ENCODE measurements at regions not wholly inside any gene's neighbourhood (a gene's known extent, or its start where the extent isn't known, plus 50 kb on each side); places are given as distances from the start of the nearest gene placed in this dataset.

GRCh38 chr12:30108666-30109065, 324.9 kb upstream of the TMTC1 start:
- H3K36me3 ChIP-seq: no peaks in the 10 kb centered on the region
- DNase-seq (no peak), ATAC-seq (no peak)
- H3K4me3 ChIP-seq: no peak overlapping the region
- H3K27ac ChIP-seq: no peak overlapping the region
- H3K9me3 ChIP-seq: no peaks in the 10 kb centered on the region
- no peaks in the 10 kb centered on the region for H3K27me3 ChIP-seq (ENCODE audit: low read depth)
- TF ChIP-seq, protein P1, sequence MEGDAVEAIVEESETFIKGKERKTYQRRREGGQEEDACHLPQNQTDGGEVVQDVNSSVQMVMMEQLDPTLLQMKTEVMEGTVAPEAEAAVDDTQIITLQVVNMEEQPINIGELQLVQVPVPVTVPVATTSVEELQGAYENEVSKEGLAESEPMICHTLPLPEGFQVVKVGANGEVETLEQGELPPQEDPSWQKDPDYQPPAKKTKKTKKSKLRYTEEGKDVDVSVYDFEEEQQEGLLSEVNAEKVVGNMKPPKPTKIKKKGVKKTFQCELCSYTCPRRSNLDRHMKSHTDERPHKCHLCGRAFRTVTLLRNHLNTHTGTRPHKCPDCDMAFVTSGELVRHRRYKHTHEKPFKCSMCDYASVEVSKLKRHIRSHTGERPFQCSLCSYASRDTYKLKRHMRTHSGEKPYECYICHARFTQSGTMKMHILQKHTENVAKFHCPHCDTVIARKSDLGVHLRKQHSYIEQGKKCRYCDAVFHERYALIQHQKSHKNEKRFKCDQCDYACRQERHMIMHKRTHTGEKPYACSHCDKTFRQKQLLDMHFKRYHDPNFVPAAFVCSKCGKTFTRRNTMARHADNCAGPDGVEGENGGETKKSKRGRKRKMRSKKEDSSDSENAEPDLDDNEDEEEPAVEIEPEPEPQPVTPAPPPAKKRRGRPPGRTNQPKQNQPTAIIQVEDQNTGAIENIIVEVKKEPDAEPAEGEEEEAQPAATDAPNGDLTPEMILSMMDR (IDR thresholded peaks at IDR 0.05): no peak
- intact Hi-C loops (cut with DNase I): no loop called here
- H3K4me1 ChIP-seq: no peaks in the 10 kb centered on the region

GRCh38 chr12:30106204-30106965, 322.6 kb upstream of the TMTC1 start:
- no peaks in the 10 kb centered on the region for H3K9me3 ChIP-seq
- no peaks in the 10 kb centered on the region for H3K36me3 ChIP-seq
- intact Hi-C loops (cut with DNase I): no loop called here
- TF ChIP-seq, protein P1 (IDR thresholded peaks at IDR 0.05): no peak
- no peak overlapping the region for H3K27ac ChIP-seq
- ATAC-seq: no peak
- H3K4me3 ChIP-seq: no peak overlapping the region
- DNase-seq: no peak
- H3K27me3 ChIP-seq (ENCODE audit: low read depth): no peaks in the 10 kb centered on the region
- H3K4me1 ChIP-seq: no peaks in the 10 kb centered on the region

- DNase-seq (no peak), ATAC-seq (no peak)
- Histone ChIP-seq H3K27me3 (ENCODE audit: low read depth) (no peaks in the 10 kb centered on the region), H3K4me3 (no peak overlapping the region), H3K9me3 (no peaks in the 10 kb centered on the region), H3K27ac (no peak overlapping the region), H3K4me1 (no peaks in the 10 kb centered on the region), H3K36me3 (no peaks in the 10 kb centered on the region)
- intact Hi-C loops (cut with DNase I): no loop called here
- TF ChIP-seq, protein P1 (IDR thresholded peaks at IDR 0.05): no peak
Observed at GRCh38 chr12:30105505-30105904, 321.8 kb upstream of the TMTC1 start.

GRCh38 chr12:30104971-30105370, 321.2 kb upstream of the TMTC1 start:
- no peak for ATAC-seq
- TF ChIP-seq, protein P1 (IDR thresholded peaks at IDR 0.05): no peak
- Histone ChIP-seq H3K27ac (no peak overlapping the region), H3K27me3 (ENCODE audit: low read depth) (no peaks in the 10 kb centered on the region), H3K4me3 (no peak overlapping the region), H3K36me3 (no peaks in the 10 kb centered on the region), H3K9me3 (no peaks in the 10 kb centered on the region), H3K4me1 (no peaks in the 10 kb centered on the region)
- DNase-seq: no peak
- intact Hi-C loops (cut with DNase I): no loop called here

GRCh38 chr12:30100741-30101140, 317.0 kb upstream of the TMTC1 start:
- intact Hi-C loops (cut with DNase I): no loop called here
- H3K36me3 ChIP-seq: no peaks in the 10 kb centered on the region
- no peaks in the 10 kb centered on the region for H3K4me1 ChIP-seq
- DNase-seq: no peak
- TF ChIP-seq, protein P1 (IDR thresholded peaks at IDR 0.05): no peak
- no peaks in the 10 kb centered on the region for H3K9me3 ChIP-seq
- no peak overlapping the region for H3K27ac ChIP-seq
- no peaks in the 10 kb centered on the region for H3K27me3 ChIP-seq (ENCODE audit: low read depth)
- no peak overlapping the region for H3K4me3 ChIP-seq
- no peak for ATAC-seq

Data from lower lobe of right lung (tissue), 2 donors.